C4-2B (cell line): ENCODE measurements at regions not wholly inside any gene's neighbourhood (a gene's known extent, or its start where the extent isn't known, plus 50 kb on each side); places are given as distances from the start of the nearest gene placed in this dataset.
A peak's percentile ranks its signal among the peaks of the same experiment; 100 is the strongest.

Experiments
- H3K27ac ChIP-seq: fragments of 450-650 bp; 2 replicates; pipeline ENCODE4 v1.5.1; 2017
- CTCF ChIP-seq: fragments of 450-650 bp; conservative IDR thresholded peaks from 2 replicates; pipeline ENCODE4 v1.5.1; 2017; ENCODE audit warnings: mild to moderate bottlenecking
- ZFX ChIP-seq: fragments of 450-650 bp; IDR thresholded peaks from 2 replicates; pipeline ENCODE4 v1.6.1; 2017

- TF ChIP-seq CTCF, result peak; percentile 87
- TF ChIP-seq ZFX, result no peak
- peak overlapping the region; percentile 18; the same call in 1 of the 2 replicates for H3K27ac ChIP-seq
Observed at GRCh38 chr14:32254952-32255679, 52.0 kb upstream of the RNU6-8 start.

DNA sequence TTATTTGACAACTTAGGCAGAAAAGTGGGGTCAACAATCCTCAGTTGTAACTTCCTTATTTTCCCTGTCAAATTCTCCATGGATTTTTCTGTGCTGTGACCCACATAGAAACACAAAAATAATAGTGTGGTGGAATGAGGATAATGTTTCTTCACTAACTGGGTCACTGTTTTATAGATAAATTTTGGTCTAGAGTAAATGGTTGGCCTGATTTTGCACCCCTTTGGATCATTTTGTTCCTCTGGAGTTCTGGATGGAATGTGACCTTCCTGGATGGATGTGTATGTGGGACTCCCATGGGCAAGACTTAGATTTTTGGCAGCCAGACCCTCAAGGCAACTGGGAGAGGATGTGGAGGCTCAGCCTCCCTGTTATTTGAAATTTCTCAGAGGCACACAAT, 52.7 kb upstream of the RNU6-8 start:
- H3K27ac ChIP-seq, result no peak overlapping the region

DNA sequence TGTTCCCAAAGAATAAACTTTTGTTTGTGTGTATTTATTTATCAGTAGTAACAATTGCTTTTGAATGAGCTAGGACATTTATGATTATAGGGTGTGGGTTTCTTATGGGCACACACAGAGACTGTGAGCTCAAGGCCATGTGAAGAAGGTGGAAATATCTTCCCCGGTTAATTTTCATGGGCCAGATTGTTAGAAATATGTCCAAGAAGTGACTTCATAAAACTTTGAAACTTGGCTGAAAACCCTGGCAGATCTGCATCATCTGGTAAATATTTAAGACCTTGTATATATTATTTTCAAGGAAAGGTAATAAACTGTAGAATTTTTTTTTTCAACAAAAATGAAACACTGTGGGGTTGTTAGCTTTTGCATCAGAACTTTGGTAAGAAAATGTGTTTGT, 53.5 kb upstream of the RNU6-8 start:
- TF ChIP-seq ZFX (no peak), CTCF (no peak)
- peak overlapping the region; percentile 42; the same call in 1 of the 2 replicates for H3K27ac ChIP-seq

More for the DNA sequence above, 52.7 kb upstream of the RNU6-8 start:
- TF ChIP-seq CTCF, result no peak
- no peak for TF ChIP-seq ZFX

DNA sequence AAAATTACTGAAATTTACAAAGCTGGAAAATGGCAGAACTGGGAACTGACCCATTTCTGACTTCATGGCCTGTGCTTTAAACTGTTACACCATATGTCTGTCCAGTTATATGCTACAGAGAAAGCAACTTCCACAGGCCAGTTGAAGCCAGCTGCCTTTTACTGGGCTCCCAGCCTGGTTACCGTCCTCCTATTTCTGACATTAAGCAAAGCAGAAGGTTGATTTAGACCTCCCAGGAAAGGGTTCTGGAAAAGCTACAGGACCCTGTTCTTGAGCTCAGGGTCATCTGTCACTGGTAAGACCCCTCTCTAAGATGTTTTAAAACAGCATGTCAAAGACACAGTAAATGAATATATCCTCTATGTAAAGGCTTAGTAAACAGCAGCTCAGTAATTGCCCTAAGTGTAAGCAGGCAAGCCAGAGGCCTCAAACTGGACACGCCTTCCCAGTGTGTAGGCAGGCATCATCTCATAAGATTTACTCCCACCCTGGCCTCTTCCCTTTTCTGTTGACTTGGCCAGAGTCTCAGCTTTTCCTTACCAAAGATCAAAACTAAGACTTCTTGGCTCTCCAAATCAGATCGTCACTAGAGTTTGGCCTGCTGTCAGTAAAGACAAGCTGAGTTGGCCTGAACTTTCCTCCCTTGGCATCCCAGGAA, 55.4 kb upstream of the RNU6-8 start:
- H3K27ac ChIP-seq, result no peak overlapping the region

DNA sequence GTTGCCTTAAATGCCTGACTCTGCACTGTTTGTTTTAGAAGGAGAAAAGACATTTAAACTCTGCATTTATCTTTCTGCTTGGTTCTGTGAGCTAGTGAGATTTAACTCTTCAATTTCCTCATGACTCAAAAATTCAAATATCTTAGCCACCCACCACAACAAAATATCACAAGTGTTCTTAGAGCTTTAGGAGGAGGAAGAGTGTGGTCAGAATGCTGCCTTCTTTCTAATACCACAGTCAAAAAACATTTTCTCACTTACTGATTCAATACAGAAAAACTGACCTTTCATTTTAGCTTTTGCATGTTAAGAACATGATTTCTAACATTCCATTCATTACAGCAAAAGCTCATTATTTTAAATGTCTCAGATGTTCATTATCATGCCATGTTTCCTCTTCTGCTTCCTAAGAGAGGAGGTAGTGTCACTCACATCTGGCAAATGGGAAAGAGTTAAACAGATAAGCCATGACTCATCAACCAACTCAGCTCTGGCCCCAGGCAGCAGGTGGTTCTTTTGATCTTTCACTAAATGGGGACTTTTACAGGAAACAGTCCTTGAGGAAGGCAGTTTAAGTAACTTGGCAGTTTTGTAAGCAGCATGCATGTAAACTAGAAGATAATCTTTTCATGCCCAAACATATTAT, 56.4 kb upstream of the RNU6-8 start:
- TF ChIP-seq ZFX (no peak), CTCF (no peak)
- H3K27ac ChIP-seq, result no peak overlapping the region

More for the DNA sequence above, 55.4 kb upstream of the RNU6-8 start:
- no peak for TF ChIP-seq ZFX
- no peak for TF ChIP-seq CTCF

DNA sequence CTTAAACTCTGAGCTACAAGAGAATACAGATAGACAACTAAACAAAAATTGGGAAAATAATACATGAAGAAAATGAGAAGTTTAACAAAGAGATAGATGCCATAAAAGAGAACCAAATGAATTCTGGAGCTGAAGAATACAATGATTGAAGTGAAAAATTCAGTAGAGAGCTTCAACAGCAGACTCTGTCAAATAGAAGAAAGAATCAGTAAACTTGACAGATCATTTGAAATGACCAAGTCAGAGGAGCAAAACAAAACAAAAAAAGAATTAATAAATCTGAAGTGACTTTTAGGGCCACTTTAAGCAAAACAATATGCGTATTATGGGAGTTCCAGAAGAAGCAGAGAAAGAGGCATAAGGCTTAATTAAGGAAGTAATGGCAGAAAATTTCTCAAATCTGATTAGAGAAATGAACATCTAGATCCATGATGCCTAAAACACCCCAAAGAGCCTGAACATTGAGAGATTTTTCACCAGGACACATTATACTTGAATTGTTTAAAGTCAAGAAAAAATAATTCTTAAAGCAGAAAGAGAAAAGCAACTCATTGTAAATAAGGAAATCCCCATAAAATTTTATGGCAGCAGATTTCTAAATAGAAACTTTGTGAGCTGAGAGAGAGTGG, 61.0 kb upstream of the RNU6-8 start:
- no peak overlapping the region for H3K27ac ChIP-seq
- TF ChIP-seq ZFX (no peak), CTCF (no peak)
